Mesendoderm (in vitro differentiated cells): ENCODE measurements at regions not wholly inside any gene's neighbourhood (a gene's known extent, or its start where the extent isn't known, plus 50 kb on each side); places are given as distances from the start of the nearest gene placed in this dataset.

Source experiments
- DNase-seq: peaks from one replicate; pipeline ENCODE4 v3.0.0; 2013
- H2AK5ac ChIP-seq: 2 replicates; pipeline ENCODE4 v1.6.1; 2013; ENCODE audit warnings: low read length, inconsistent platforms
- H2BK120ac ChIP-seq: 2 replicates; pipeline ENCODE4 v1.6.1; 2013; ENCODE audit warnings: low read depth, mild to moderate bottlenecking, low read length, moderate library complexity, mixed read lengths
- H2BK15ac ChIP-seq: replicated peaks from 2 replicates; pipeline ENCODE4 v1.6.1; 2013; ENCODE audit warnings: low read depth, mild to moderate bottlenecking, moderate library complexity
- H2BK5ac ChIP-seq: 2 replicates; pipeline ENCODE4 v1.6.1; 2013; ENCODE audit warnings: low read length, inconsistent platforms
- H3K18ac ChIP-seq: 2 replicates; pipeline ENCODE4 v1.6.1; 2013; ENCODE audit warnings: mild to moderate bottlenecking, low read length, mixed read lengths
- H3K23ac ChIP-seq: one replicate; pipeline ENCODE4 v1.6.1; 2013; ENCODE audit warnings: low read length
- H3K27ac ChIP-seq: 2 replicates; pipeline ENCODE4 v1.5.1; 2013; ENCODE audit warnings: low read depth, mild to moderate bottlenecking, inconsistent platforms, low read length, moderate library complexity
- H3K27me3 ChIP-seq: 2 replicates; pipeline ENCODE4 v1.6.1; 2013; ENCODE audit warnings: low read length, control low read depth, mild to moderate bottlenecking, inconsistent platforms; ENCODE audit not compliant: insufficient read depth, poor library complexity
- H3K36me3 ChIP-seq: 2 replicates; pipeline ENCODE4 v1.6.1; 2013; ENCODE audit warnings: low read length, inconsistent platforms; ENCODE audit not compliant: control insufficient read depth, insufficient read depth
- H3K4ac ChIP-seq: one replicate; pipeline ENCODE4 v1.6.1; 2013; ENCODE audit warnings: low read depth, mild to moderate bottlenecking, low read length, moderate library complexity
- H3K4me1 ChIP-seq: 2 replicates; pipeline ENCODE4 v1.6.1; 2013; ENCODE audit warnings: low read depth, low read length, inconsistent platforms; ENCODE audit not compliant: control insufficient read depth
- H3K4me2 ChIP-seq: 2 replicates; pipeline ENCODE4 v1.6.1; 2013; ENCODE audit warnings: low read length
- H3K4me3 ChIP-seq: 2 replicates; pipeline ENCODE4 v1.5.1; 2013; ENCODE audit warnings: mild to moderate bottlenecking, low read length
- H3K56ac ChIP-seq: one replicate; pipeline ENCODE4 v1.6.1; 2013; ENCODE audit warnings: low read length
- H3K79me1 ChIP-seq: 2 replicates; pipeline ENCODE4 v1.6.1; 2013; ENCODE audit warnings: low read length, inconsistent platforms
- H3K79me2 ChIP-seq: 2 replicates; pipeline ENCODE4 v1.6.1; 2013; ENCODE audit warnings: mild to moderate bottlenecking, low read length; ENCODE audit not compliant: control insufficient read depth, insufficient read depth
- H3K9ac ChIP-seq: 2 replicates; pipeline ENCODE4 v1.6.1; 2013; ENCODE audit warnings: low read length, inconsistent platforms
- H4K5ac ChIP-seq: one replicate; pipeline ENCODE4 v1.6.1; 2013; ENCODE audit warnings: low read length
- H4K8ac ChIP-seq: one replicate; pipeline ENCODE4 v1.6.1; 2013; ENCODE audit warnings: low read depth, mild to moderate bottlenecking, control low read depth, low read length, moderate library complexity
- WGBS: extraction: QIAGEN DNeasy Blood & Tissue Kit; methylation state at CpG from one replicate; pipeline ENCODE4 v1.1.7; 2013; ENCODE audit warnings: low lambda C conversion rate, missing lambda C conversion rate; ENCODE audit not compliant: insufficient coverage; ENCODE audit errors: extremely low coverage; 5-methylcytosine and 5-hydroxymethylcytosine counted together

DNA sequence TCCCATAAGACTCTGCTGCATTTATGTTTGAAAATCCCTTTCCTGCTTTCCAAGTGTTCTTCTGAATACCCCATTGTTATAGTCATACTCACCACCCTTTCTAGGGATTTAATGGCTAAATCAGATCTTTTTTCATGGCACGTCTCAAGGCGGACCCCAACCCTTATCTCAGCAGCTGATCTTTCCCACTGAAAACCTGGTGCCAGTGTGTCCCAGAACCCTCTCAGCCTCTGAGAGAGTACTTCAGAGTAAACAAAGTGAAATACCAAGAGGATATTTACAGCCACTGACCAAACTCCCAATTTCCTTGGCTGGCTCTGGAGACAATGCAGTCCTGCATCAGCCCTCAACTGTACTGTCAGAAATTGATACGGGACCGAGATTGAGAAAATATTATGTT is 101.7 kb downstream of the TMEM100 start:
- Histone ChIP-seq H3K4me3 (no peak overlapping the region), H3K4ac (no peak overlapping the region), H4K5ac (no peak overlapping the region), H3K36me3 (no peaks in the 10 kb centered on the region), H2BK5ac (no peak overlapping the region), H3K56ac (no peak overlapping the region), H3K79me2 (no peaks in the 10 kb centered on the region), H3K27ac (no peak overlapping the region), H3K27me3 (no peaks in the 10 kb centered on the region), H3K4me2 (no peak overlapping the region), H3K4me1 (no peaks in the 10 kb centered on the region), H2BK120ac (no peak overlapping the region), H4K8ac (no peak overlapping the region), H3K79me1 (no peaks in the 10 kb centered on the region), H3K9ac (no peak overlapping the region), H2AK5ac (no peak overlapping the region), H3K23ac (no peak overlapping the region), H2BK15ac (no peak overlapping the region), H3K18ac (no peak overlapping the region)
- DNase-seq: no peak
- no CpG with 5 or more reads among the region's 4 CpGs for WGBS

DNA sequence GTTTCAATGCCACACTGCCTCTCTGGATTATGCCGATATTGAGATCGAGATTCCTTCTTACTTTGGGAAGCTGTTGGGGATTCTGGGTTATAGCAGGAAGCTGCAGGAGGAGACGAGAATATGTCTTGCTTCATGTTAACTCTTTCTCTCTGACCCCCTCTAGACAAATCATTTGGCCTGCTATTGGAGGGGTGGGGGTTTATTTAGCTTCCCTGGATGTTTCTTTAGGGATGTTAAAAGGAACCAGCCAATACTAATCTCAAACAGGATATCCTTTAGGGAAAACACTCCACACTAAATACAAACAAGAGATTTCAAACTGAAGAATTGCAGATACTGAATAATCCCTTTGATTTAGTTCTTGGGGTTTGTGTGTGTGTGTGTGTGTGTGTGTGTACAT is 102.6 kb downstream of the TMEM100 start:
- no peak overlapping the region for H3K4me2 ChIP-seq
- no peak overlapping the region for H2BK5ac ChIP-seq
- no peak overlapping the region for H2BK15ac ChIP-seq
- no peak overlapping the region for H3K56ac ChIP-seq
- no peaks in the 10 kb centered on the region for H3K79me1 ChIP-seq
- no peaks in the 10 kb centered on the region for H3K27me3 ChIP-seq
- H4K8ac ChIP-seq: no peak overlapping the region
- H3K79me2 ChIP-seq: no peaks in the 10 kb centered on the region
- no peak overlapping the region for H2BK120ac ChIP-seq
- no peak overlapping the region for H3K4ac ChIP-seq
- H4K5ac ChIP-seq: no peak overlapping the region
- no peaks in the 10 kb centered on the region for H3K4me1 ChIP-seq
- no CpG with 5 or more reads among the region's 3 CpGs for WGBS
- no peak overlapping the region for H2AK5ac ChIP-seq
- H3K9ac ChIP-seq: no peak overlapping the region
- H3K18ac ChIP-seq: no peak overlapping the region
- no peak for DNase-seq
- H3K23ac ChIP-seq: no peak overlapping the region
- no peak overlapping the region for H3K27ac ChIP-seq
- no peaks in the 10 kb centered on the region for H3K36me3 ChIP-seq
- no peak overlapping the region for H3K4me3 ChIP-seq

DNA sequence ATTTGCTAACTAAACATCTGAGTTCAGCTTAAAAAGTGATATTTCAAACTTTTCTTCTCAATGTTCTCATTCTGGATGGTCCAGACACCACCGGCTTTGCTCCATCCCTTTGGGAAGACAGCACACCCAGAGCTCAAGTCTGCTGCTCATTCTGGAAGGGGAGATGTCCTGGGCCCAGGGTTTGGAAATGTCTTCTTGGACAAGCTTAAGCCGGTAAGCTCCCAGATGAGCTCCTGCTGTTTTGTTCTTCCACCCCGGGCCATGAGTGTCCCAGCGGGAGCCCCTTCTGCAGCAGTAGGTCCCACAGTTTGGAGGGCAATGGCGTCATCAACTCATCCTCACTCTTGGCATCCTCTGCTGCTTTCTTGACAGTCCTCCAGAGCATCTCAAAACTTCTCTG is 105.2 kb downstream of the TMEM100 start:
- Histone ChIP-seq H3K4me2 (no peak overlapping the region), H3K4ac (no peak overlapping the region), H2BK5ac (no peak overlapping the region), H3K79me2 (no peaks in the 10 kb centered on the region), H3K79me1 (no peaks in the 10 kb centered on the region), H4K8ac (no peak overlapping the region), H2BK120ac (no peak overlapping the region), H2BK15ac (no peak overlapping the region), H3K27ac (no peak overlapping the region), H3K56ac (no peak overlapping the region), H4K5ac (no peak overlapping the region), H3K4me1 (no peaks in the 10 kb centered on the region), H3K4me3 (no peak overlapping the region), H3K18ac (no peak overlapping the region), H3K9ac (no peak overlapping the region), H3K36me3 (no peaks in the 10 kb centered on the region), H3K23ac (no peak overlapping the region), H3K27me3 (no peaks in the 10 kb centered on the region), H2AK5ac (no peak overlapping the region)
- WGBS: no CpG with 5 or more reads among the region's 5 CpGs
- no peak for DNase-seq

DNA sequence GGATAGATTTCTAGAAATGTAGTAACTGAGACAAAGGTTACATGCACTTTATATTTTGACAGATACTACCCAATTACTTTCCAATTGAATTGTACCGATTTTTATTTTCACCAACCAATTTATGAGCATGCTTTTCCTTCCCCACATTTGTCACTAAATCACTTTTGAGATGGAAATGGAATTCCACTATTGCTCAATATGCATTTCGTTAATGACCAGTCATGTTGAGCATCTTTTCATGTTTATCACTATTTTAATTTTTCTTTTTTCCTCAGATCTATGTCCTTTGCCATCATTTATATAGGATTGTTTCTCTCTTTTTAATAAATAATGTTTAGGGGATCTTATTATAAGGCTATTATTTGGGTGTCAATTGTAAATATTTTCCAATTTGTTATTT is 102.8 kb upstream of the SMIM36 start:
- no peaks in the 10 kb centered on the region for H3K27me3 ChIP-seq
- no peak overlapping the region for H3K4me3 ChIP-seq
- WGBS: no CpG with 5 or more reads among the region's 2 CpGs
- H2BK15ac ChIP-seq: no peak overlapping the region
- no peak overlapping the region for H3K4ac ChIP-seq
- no peak overlapping the region for H2AK5ac ChIP-seq
- no peak overlapping the region for H4K8ac ChIP-seq
- no peaks in the 10 kb centered on the region for H3K36me3 ChIP-seq
- H3K56ac ChIP-seq: no peak overlapping the region
- no peak overlapping the region for H2BK120ac ChIP-seq
- H3K9ac ChIP-seq: no peak overlapping the region
- H3K79me1 ChIP-seq: no peaks in the 10 kb centered on the region
- no peak for DNase-seq
- H3K4me2 ChIP-seq: no peak overlapping the region
- H3K79me2 ChIP-seq: no peaks in the 10 kb centered on the region
- no peak overlapping the region for H3K23ac ChIP-seq
- H4K5ac ChIP-seq: no peak overlapping the region
- H3K4me1 ChIP-seq: no peaks in the 10 kb centered on the region
- H3K18ac ChIP-seq: no peak overlapping the region
- H2BK5ac ChIP-seq: no peak overlapping the region
- no peak overlapping the region for H3K27ac ChIP-seq

- no CpG with 5 or more reads among the region's 6 CpGs for WGBS
These were observed 101.5 kb upstream of the SMIM36 start for GRCh38 chr17:55612691-55613141.

DNA sequence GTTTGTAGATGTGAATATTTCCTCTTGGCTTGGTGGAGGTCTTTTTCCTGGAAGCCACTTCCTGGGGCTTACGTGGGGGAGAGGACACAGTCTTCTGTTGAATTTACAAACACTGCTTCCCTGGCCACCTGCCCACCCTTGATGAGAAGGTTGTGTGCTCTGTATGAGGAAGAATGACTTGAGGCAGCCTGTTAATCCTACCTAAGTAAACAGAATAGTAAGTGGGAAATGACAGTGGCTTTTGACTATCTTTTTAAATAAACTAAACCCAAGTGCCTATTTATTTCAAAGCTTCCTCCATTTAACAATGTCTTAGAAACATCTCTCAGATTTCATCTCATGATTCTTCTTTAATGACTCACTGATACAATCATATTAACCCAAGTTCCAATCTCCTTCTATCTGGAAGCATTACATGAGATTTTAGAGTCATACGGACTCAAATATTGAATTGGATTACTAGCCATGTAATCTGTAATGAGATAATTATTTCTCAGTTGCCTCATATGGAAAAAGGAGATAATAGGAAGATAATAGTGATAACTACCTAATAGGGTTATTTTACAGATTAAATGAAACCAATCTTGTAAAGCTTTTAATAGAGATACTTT is 96.6 kb upstream of the SMIM36 start:
- peaks cover 2% of the 10 kb centered on the region for H3K4me1 ChIP-seq
- H4K8ac ChIP-seq: no peak overlapping the region
- no peaks in the 10 kb centered on the region for H3K36me3 ChIP-seq
- peak; percentile 33 for DNase-seq
- no peaks in the 10 kb centered on the region for H3K27me3 ChIP-seq
- no peak overlapping the region for H2AK5ac ChIP-seq
- no peak overlapping the region for H3K4me3 ChIP-seq
- H3K56ac ChIP-seq: no peak overlapping the region
- no peak overlapping the region for H3K4ac ChIP-seq
- no peak overlapping the region for H3K23ac ChIP-seq
- no peak overlapping the region for H4K5ac ChIP-seq
- no peak overlapping the region for H2BK120ac ChIP-seq
- H3K18ac ChIP-seq: no peak overlapping the region
- H2BK15ac ChIP-seq: no peak overlapping the region
- H3K27ac ChIP-seq: no peak overlapping the region
- no peak overlapping the region for H3K9ac ChIP-seq
- H3K79me2 ChIP-seq: no peaks in the 10 kb centered on the region
- H3K4me2 ChIP-seq: no peak overlapping the region
- no CpG with 5 or more reads among the region's 2 CpGs for WGBS
- H3K79me1 ChIP-seq: no peaks in the 10 kb centered on the region
- H2BK5ac ChIP-seq: no peak overlapping the region

More at GRCh38 chr17:55612691-55613141, 101.5 kb upstream of the SMIM36 start:
- Histone ChIP-seq H3K4me1 (no peaks in the 10 kb centered on the region), H3K36me3 (no peaks in the 10 kb centered on the region), H2BK5ac (no peak overlapping the region), H3K79me2 (no peaks in the 10 kb centered on the region), H3K4me3 (no peak overlapping the region), H3K4me2 (no peak overlapping the region), H2BK15ac (no peak overlapping the region), H2BK120ac (peak overlapping the region; percentile 76), H3K4ac (no peak overlapping the region), H3K9ac (no peak overlapping the region), H3K27me3 (no peaks in the 10 kb centered on the region), H3K23ac (no peak overlapping the region), H2AK5ac (no peak overlapping the region), H3K79me1 (no peaks in the 10 kb centered on the region), H4K5ac (no peak overlapping the region), H4K8ac (no peak overlapping the region), H3K56ac (no peak overlapping the region), H3K27ac (no peak overlapping the region), H3K18ac (no peak overlapping the region)
- DNase-seq: no peak
